PC-3 (cell line): ENCODE measurements at regions not wholly inside any gene's neighbourhood (a gene's known extent, or its start where the extent isn't known, plus 50 kb on each side); places are given as distances from the start of the nearest gene placed in this dataset.
A peak's percentile ranks its signal among the peaks of the same experiment; 100 is the strongest.

Source experiments
- ATAC-seq: fragments of 200-7000 bp; cut with Tn5 transposase; 2 replicates; pipeline ENCODE4 v1.9.1; 2020; ENCODE audit warnings: mild to moderate bottlenecking, moderate library complexity
- BruUV-seq: library from RNA; stranded (reverse); fragments of 400-500 nt; replicated peaks from 2 replicates; lab custom pipeline; 2021; lab: Mats Ljungman, UMichigan
- CTCF ChIA-PET: fragments of 300-600 bp; sonication (Branson Sonifier 250); formaldehyde crosslinking; loops from one replicate; lab custom pipeline; 2022; ENCODE audit warnings: antibody characterized with exemption; lab: Charles Lee
- POLR2A ChIA-PET: fragments of 300-600 bp; sonication (Branson Sonifier 250); formaldehyde crosslinking; loops from one replicate; lab custom pipeline; 2022; ENCODE audit warnings: antibody characterized with exemption; ENCODE audit not compliant: unreplicated experiment; lab: Charles Lee
- DNase-seq: peaks from one replicate; pipeline ENCODE4 v3.0.0-alpha.2; 2015
- H2AFZ ChIP-seq: fragments of 300-600 bp; sonication (generic); 2 replicates; pipeline ENCODE4 v1.6.0; 2016; ENCODE audit warnings: antibody characterized with exemption, low read length
- H3F3A ChIP-seq: fragments of 300-600 bp; sonication (generic); one replicate; pipeline ENCODE4 v1.6.0; 2017; ENCODE audit warnings: antibody characterized with exemption, low read length, control low read depth, mild to moderate bottlenecking; ENCODE audit not compliant: unreplicated experiment
- H3K27ac ChIP-seq: fragments of 300-600 bp; sonication (generic); 2 replicates; pipeline ENCODE4 v1.5.1; 2016; ENCODE audit warnings: mild to moderate bottlenecking, low read length
- H3K27me3 ChIP-seq: fragments of 300-600 bp; sonication (generic); 2 replicates; pipeline ENCODE4 v1.6.1; 2016; ENCODE audit warnings: low read length, mixed read lengths
- H3K36me3 ChIP-seq: fragments of 300-600 bp; sonication (generic); 2 replicates; pipeline ENCODE4 v1.6.1; 2016; ENCODE audit warnings: low read depth, mixed run types, low read length, mixed read lengths
- H3K4me1 ChIP-seq: fragments of 300-600 bp; sonication (generic); 2 replicates; pipeline ENCODE4 v1.5.1; 2016; ENCODE audit warnings: low read length; ENCODE audit not compliant: insufficient read depth
- H3K4me2 ChIP-seq: fragments of 300-600 bp; sonication (generic); 2 replicates; pipeline ENCODE4 v1.6.0; 2016; ENCODE audit warnings: low read length
- H3K4me3 ChIP-seq: fragments of 300-600 bp; sonication (generic); 2 replicates; pipeline ENCODE4 v1.5.1; 2016; ENCODE audit warnings: mild to moderate bottlenecking, low read length, mixed read lengths
- H3K79me2 ChIP-seq: fragments of 300-600 bp; sonication (generic); 2 replicates; pipeline ENCODE4 v1.6.1; 2017; ENCODE audit warnings: low read length, mixed read lengths
- H3K9ac ChIP-seq: fragments of 300-600 bp; sonication (generic); 2 replicates; pipeline ENCODE4 v1.6.0; 2016; ENCODE audit warnings: mild to moderate bottlenecking, low read length
- H3K9me2 ChIP-seq: fragments of 300-600 bp; sonication (generic); replicated peaks from 2 replicates; pipeline ENCODE4 v1.6.1; 2016; ENCODE audit warnings: mixed run types, low read length, mixed read lengths
- H3K9me3 ChIP-seq: fragments of 300-600 bp; sonication (generic); 2 replicates; pipeline ENCODE4 v1.6.1; 2016; ENCODE audit warnings: low read length, mixed read lengths
- H4K20me1 ChIP-seq: fragments of 300-600 bp; sonication (generic); 2 replicates; pipeline ENCODE4 v1.6.1; 2016; ENCODE audit warnings: low read length, mixed read lengths
- CTCF ChIP-seq: fragments of 300-600 bp; sonication (generic); conservative IDR thresholded peaks from 2 replicates; pipeline ENCODE4 v1.5.1; 2017; ENCODE audit warnings: antibody characterized with exemption, low read depth, mild to moderate bottlenecking, low read length
- EZH2 ChIP-seq: fragments of 300-600 bp; sonication (generic); IDR thresholded peaks from one replicate; pipeline ENCODE4 v1.6.1; 2017; ENCODE audit warnings: antibody characterized with exemption, mild to moderate bottlenecking, low read length; ENCODE audit not compliant: unreplicated experiment
- EZH2phosphoT487 ChIP-seq: fragments of 300-600 bp; sonication (generic); IDR thresholded peaks from 2 replicates; pipeline ENCODE4 v1.6.1; 2018; ENCODE audit warnings: mild to moderate bottlenecking, antibody characterized with exemption, low read length, borderline replicate concordance
- intact Hi-C: fragments of 100-400 bp; cut with micrococcal nuclease; formaldehyde crosslinking; loops from 2 replicates; pipeline ENCODE4 v1.9.0; 2023

GRCh38 chr9:90044263-90044662 lies 439.5 kb downstream of the GADD45G start:
- Histone ChIP-seq H3K9me2 (no peaks in the 10 kb centered on the region), H3K4me3 (peak overlapping the region; percentile 37; the same call in 1 of the 2 replicates), H3K4me1 (peaks cover 18% of the 10 kb centered on the region), H2AFZ (0 out of 2 replicates have a peak overlapping the region, but pooled peaks have one; percentile 34), H3K4me2 (peak overlapping the region; percentile 61), H4K20me1 (no peaks in the 10 kb centered on the region), H3K9ac (no peak overlapping the region), H3K27ac (peak overlapping the region; percentile 64), H3F3A (no peaks in the 10 kb centered on the region), H3K36me3 (no peaks in the 10 kb centered on the region), H3K9me3 (no peaks in the 10 kb centered on the region), H3K27me3 (no peaks in the 10 kb centered on the region), H3K79me2 (no peaks in the 10 kb centered on the region)
- DNase-seq (peak; percentile 14), ATAC-seq (peak; percentile 48; the same call in 1 of the 2 replicates)
- no TSS peak for BruUV-seq
- POLR2A ChIA-PET = no interaction called here
- CTCF ChIA-PET = no interaction called here
- intact Hi-C loops = no loop called here
- TF ChIP-seq EZH2 (no peak), CTCF (no peak), EZH2phosphoT487 (no peak)

GRCh38 chr9:90044710-90045151 lies 439.9 kb downstream of the GADD45G start:
- DNase-seq (peak; percentile 79), ATAC-seq (peak; percentile 95)
- ChIA-PET CTCF (no interaction called here), POLR2A (no interaction called here)
- Histone ChIP-seq H3K79me2 (no peaks in the 10 kb centered on the region), H3K9ac (no peak overlapping the region), H3F3A (no peaks in the 10 kb centered on the region), H3K4me1 (peaks cover 18% of the 10 kb centered on the region), H3K9me3 (no peaks in the 10 kb centered on the region), H3K4me2 (peak overlapping the region; percentile 61), H3K27me3 (no peaks in the 10 kb centered on the region), H3K36me3 (no peaks in the 10 kb centered on the region), H2AFZ (0 out of 2 replicates have a peak overlapping the region, but pooled peaks have one; percentile 46), H3K4me3 (no peak overlapping the region; the same call in 1 of the 2 replicates), H4K20me1 (no peaks in the 10 kb centered on the region), H3K27ac (peak overlapping the region; percentile 64), H3K9me2 (no peaks in the 10 kb centered on the region)
- TF ChIP-seq CTCF (no peak), EZH2 (no peak), EZH2phosphoT487 (no peak)
- BruUV-seq = no TSS peak
- intact Hi-C loops = no loop called here

- DNase-seq = no peak
- Histone ChIP-seq H4K20me1 (no peaks in the 10 kb centered on the region), H3K4me3 (no peak overlapping the region), H3K4me2 (no peak overlapping the region), H3K27ac (no peak overlapping the region), H3K27me3 (no peaks in the 10 kb centered on the region), H3K9me2 (no peaks in the 10 kb centered on the region), H3K79me2 (no peaks in the 10 kb centered on the region), H2AFZ (no peak overlapping the region), H3K4me1 (peaks cover 18% of the 10 kb centered on the region), H3K9ac (no peak overlapping the region), H3F3A (no peaks in the 10 kb centered on the region), H3K9me3 (no peaks in the 10 kb centered on the region), H3K36me3 (no peaks in the 10 kb centered on the region)
- intact Hi-C loops = no loop called here
- no TSS peak for BruUV-seq
- POLR2A ChIA-PET = no interaction called here
- no peak for ATAC-seq
- CTCF ChIA-PET = no interaction called here
- TF ChIP-seq CTCF = no peak
- no peak for TF ChIP-seq EZH2
- no peak for TF ChIP-seq EZH2phosphoT487
These were observed 441.6 kb downstream of the GADD45G start for GRCh38 chr9:90046317-90046861.
